H9 (cell line): ENCODE measurements at regions not wholly inside any gene's neighbourhood (a gene's known extent, or its start where the extent isn't known, plus 50 kb on each side); places are given as distances from the start of the nearest gene placed in this dataset.
A peak's percentile ranks its signal among the peaks of the same experiment; 100 is the strongest.

Source experiments
- DNase-seq: peaks from one replicate; pipeline ENCODE4 v3.0.0-alpha.2; 2017
- H2AFZ ChIP-seq: one replicate; pipeline ENCODE4 v1.6.1; 2013; ENCODE audit warnings: mild to moderate bottlenecking, low read length, control low read depth, moderate library complexity
- H2AK5ac ChIP-seq: 2 replicates; pipeline ENCODE4 v1.6.1; 2013; ENCODE audit warnings: low read length, control low read depth, mixed read lengths; ENCODE audit not compliant: insufficient read length
- H2BK120ac ChIP-seq: one replicate; pipeline ENCODE4 v1.6.1; 2013; ENCODE audit warnings: low read depth, mild to moderate bottlenecking, low read length, control low read depth, inconsistent platforms; ENCODE audit not compliant: poor library complexity, severe bottlenecking
- H2BK12ac ChIP-seq: 2 replicates; pipeline ENCODE4 v1.6.1; 2013; ENCODE audit warnings: low read length, control low read depth, mixed read lengths, low read depth; ENCODE audit not compliant: insufficient read length
- H2BK15ac ChIP-seq: 2 replicates; pipeline ENCODE4 v1.6.1; 2013; ENCODE audit warnings: low read depth, low read length, control low read depth
- H2BK20ac ChIP-seq: one replicate; pipeline ENCODE4 v1.6.1; 2013; ENCODE audit warnings: low read depth, mild to moderate bottlenecking, low read length, control low read depth, inconsistent platforms; ENCODE audit not compliant: poor library complexity, severe bottlenecking
- H2BK5ac ChIP-seq: 2 replicates; pipeline ENCODE4 v1.6.1; 2013; ENCODE audit warnings: low read length, control low read depth, mixed read lengths; ENCODE audit not compliant: insufficient read length
- H3K14ac ChIP-seq: 2 replicates; pipeline ENCODE4 v1.6.1; 2013; ENCODE audit warnings: low read length, control low read depth; ENCODE audit not compliant: insufficient read depth
- H3K18ac ChIP-seq: 2 replicates; pipeline ENCODE4 v1.6.1; 2013; ENCODE audit warnings: low read depth, mild to moderate bottlenecking, mixed read lengths, low read length, control low read depth; ENCODE audit not compliant: insufficient read length
- H3K23ac ChIP-seq: 2 replicates; pipeline ENCODE4 v1.6.1; 2013; ENCODE audit warnings: low read length, control low read depth, mixed read lengths, low read depth; ENCODE audit not compliant: insufficient read length
- H3K23me2 ChIP-seq: 2 replicates; pipeline ENCODE4 v1.6.1; 2013; ENCODE audit warnings: low read depth, mild to moderate bottlenecking, mixed read lengths, low read length, control low read depth; ENCODE audit not compliant: insufficient read length, poor library complexity, severe bottlenecking
- H3K27ac ChIP-seq: 2 replicates; pipeline ENCODE4 v1.5.1; 2013; ENCODE audit warnings: low read length, control low read depth, mixed read lengths, low read depth; ENCODE audit not compliant: insufficient read length
- H3K27me3 ChIP-seq: 2 replicates; pipeline ENCODE4 v1.6.1; 2013; ENCODE audit warnings: low read length, control low read depth, inconsistent platforms; ENCODE audit not compliant: insufficient read depth
- H3K4ac ChIP-seq: 2 replicates; pipeline ENCODE4 v1.6.1; 2013; ENCODE audit warnings: low read depth, mild to moderate bottlenecking, control low read depth, inconsistent platforms, low read length, moderate library complexity
- H3K4me1 ChIP-seq: 2 replicates; pipeline ENCODE4 v1.6.1; 2013; ENCODE audit warnings: low read length, control low read depth, inconsistent platforms; ENCODE audit not compliant: insufficient read depth
- H3K4me2 ChIP-seq: 2 replicates; pipeline ENCODE4 v1.6.1; 2013; ENCODE audit warnings: low read length, control low read depth, mixed read lengths; ENCODE audit not compliant: insufficient read length, insufficient read depth
- H3K56ac ChIP-seq: 2 replicates; pipeline ENCODE4 v1.6.1; 2013; ENCODE audit warnings: low read depth, mild to moderate bottlenecking, mixed read lengths, low read length, control low read depth; ENCODE audit not compliant: insufficient read length
- H3K79me1 ChIP-seq: 2 replicates; pipeline ENCODE4 v1.6.1; 2013; ENCODE audit warnings: low read depth, mild to moderate bottlenecking, moderate library complexity, low read length, control low read depth, inconsistent platforms; ENCODE audit not compliant: insufficient read depth, poor library complexity, severe bottlenecking
- H3K79me2 ChIP-seq: 2 replicates; pipeline ENCODE4 v1.6.1; 2013; ENCODE audit warnings: low read length, control low read depth, inconsistent platforms; ENCODE audit not compliant: insufficient read depth
- H3K9ac ChIP-seq: 2 replicates; pipeline ENCODE4 v1.6.1; 2013; ENCODE audit warnings: low read length, control low read depth, mixed read lengths; ENCODE audit not compliant: insufficient read length; ENCODE audit errors: extremely low read depth
- H3K9me3 ChIP-seq: one replicate; pipeline ENCODE4 v1.6.1; 2013; ENCODE audit warnings: low read depth, low read length, inconsistent platforms; ENCODE audit not compliant: control insufficient read depth
- H3T11ph ChIP-seq: one replicate; pipeline ENCODE4 v1.6.1; 2013; ENCODE audit warnings: mild to moderate bottlenecking, low read length, control low read depth, inconsistent platforms
- H4K20me1 ChIP-seq: one replicate; pipeline ENCODE4 v1.6.1; 2013; ENCODE audit not compliant: control insufficient read depth, insufficient read length, insufficient read depth
- H4K5ac ChIP-seq: 2 replicates; pipeline ENCODE4 v1.6.1; 2013; ENCODE audit warnings: low read depth, mild to moderate bottlenecking, mixed read lengths, low read length, control low read depth; ENCODE audit not compliant: insufficient read length
- H4K8ac ChIP-seq: replicated peaks from 2 replicates; pipeline ENCODE4 v1.6.1; 2013; ENCODE audit warnings: low read length, control low read depth, mixed read lengths, low read depth; ENCODE audit not compliant: insufficient read length
- H4K91ac ChIP-seq: 2 replicates; pipeline ENCODE4 v1.6.1; 2013; ENCODE audit warnings: low read depth, mild to moderate bottlenecking, moderate library complexity, mixed read lengths, low read length, control low read depth; ENCODE audit not compliant: insufficient read length
- H3K27ac Mint-ChIP-seq, 3 experiments: 2 replicates in 2 of 3; 3 replicates in 1 of 3; pipeline ENCODE4 v1.8.0; 2020 to 2021; ENCODE audit warnings: mixed read lengths in 3 of 3, mild to moderate bottlenecking in 1 of 3, moderate library complexity in 1 of 3
- H3K27me3 Mint-ChIP-seq: 2 replicates; pipeline ENCODE4 v1.8.0; 2021; ENCODE audit warnings: low read depth, mild to moderate bottlenecking, moderate library complexity, mixed read lengths
- H3K36me3 Mint-ChIP-seq, 3 experiments: 2 replicates in 2 of 3; 3 replicates in 1 of 3; pipeline ENCODE4 v1.8.0; 2020 to 2021; ENCODE audit warnings: low read depth in 3 of 3, mixed read lengths in 3 of 3; ENCODE audit not compliant: insufficient read depth in 1 of 3
- H3K4me1 Mint-ChIP-seq, 2 experiments: 2 replicates each; pipeline ENCODE4 v1.8.0; 2020; ENCODE audit warnings: mixed read lengths in 2 of 2
- H3K4me3 Mint-ChIP-seq, 2 experiments: 2 replicates in 1 of 2; 3 replicates in 1 of 2; pipeline ENCODE4 v1.8.0; 2020 to 2021; ENCODE audit warnings: mild to moderate bottlenecking in 2 of 2, mixed read lengths in 2 of 2, moderate library complexity in 1 of 2
- H3K9me3 Mint-ChIP-seq, 2 experiments: 2 replicates in 1 of 2; 3 replicates in 1 of 2; pipeline ENCODE4 v1.8.0; 2020; ENCODE audit warnings: mild to moderate bottlenecking in 2 of 2, mixed read lengths in 2 of 2, moderate library complexity in 1 of 2
- WGBS: extraction: QIAGEN DNeasy Blood & Tissue Kit; methylation state at CpG from one replicate; pipeline ENCODE4 v1.1.7; 2013; ENCODE audit warnings: missing lambda C conversion rate, low lambda C conversion rate, mixed read lengths; ENCODE audit not compliant: insufficient read length; ENCODE audit errors: extremely low coverage; 5-methylcytosine and 5-hydroxymethylcytosine counted together
- TF ChIP-seq, protein P1 (sequence below): fragments of 200-600 bp; sonication (generic); conservative IDR thresholded peaks from 3 replicates; pipeline ENCODE4 v1.8.0; 2021; ENCODE audit warnings: antibody characterized with exemption, mild to moderate bottlenecking

GRCh38 chr4:111650674-111651086 lies 494.6 kb upstream of the FAM241A start:
- no peak overlapping the region for H2BK12ac ChIP-seq
- no peak overlapping the region for H3K23ac ChIP-seq
- Mint-ChIP-seq H3K27ac (peak overlapping the region; percentile 82 to 90 (median 90)), H3K9me3 (no peaks in the 10 kb centered on the region), H3K4me3 (peak overlapping the region in 1 of 2 experiments; percentile 24; a peak in 2 of 5 replicates), H3K36me3 (no peaks in the 10 kb centered on the region; a peak in 1 of 7 replicates), H3K27me3 (no peaks in the 10 kb centered on the region), H3K4me1 (peaks cover 46 to 51% of the 10 kb centered on the region in 2 experiments)
- no peak overlapping the region for H2BK20ac ChIP-seq
- H3K18ac ChIP-seq, result no peak overlapping the region
- H2BK120ac ChIP-seq, result no peak overlapping the region
- no peak overlapping the region for H4K8ac ChIP-seq
- H3K79me2 ChIP-seq, result no peaks in the 10 kb centered on the region
- no peak overlapping the region for H3K4ac ChIP-seq
- no peak overlapping the region for H3K56ac ChIP-seq
- H3K4me2 ChIP-seq, result no peak overlapping the region
- H3K14ac ChIP-seq, result no peak overlapping the region
- no peaks in the 10 kb centered on the region for H4K20me1 ChIP-seq
- no peak for DNase-seq
- H3K23me2 ChIP-seq, result no peaks in the 10 kb centered on the region
- H3K27ac ChIP-seq, result no peak overlapping the region
- H2BK5ac ChIP-seq, result no peak overlapping the region
- no CpG with 5 or more reads among the region's 1 CpG for WGBS
- TF ChIP-seq, protein P1, sequence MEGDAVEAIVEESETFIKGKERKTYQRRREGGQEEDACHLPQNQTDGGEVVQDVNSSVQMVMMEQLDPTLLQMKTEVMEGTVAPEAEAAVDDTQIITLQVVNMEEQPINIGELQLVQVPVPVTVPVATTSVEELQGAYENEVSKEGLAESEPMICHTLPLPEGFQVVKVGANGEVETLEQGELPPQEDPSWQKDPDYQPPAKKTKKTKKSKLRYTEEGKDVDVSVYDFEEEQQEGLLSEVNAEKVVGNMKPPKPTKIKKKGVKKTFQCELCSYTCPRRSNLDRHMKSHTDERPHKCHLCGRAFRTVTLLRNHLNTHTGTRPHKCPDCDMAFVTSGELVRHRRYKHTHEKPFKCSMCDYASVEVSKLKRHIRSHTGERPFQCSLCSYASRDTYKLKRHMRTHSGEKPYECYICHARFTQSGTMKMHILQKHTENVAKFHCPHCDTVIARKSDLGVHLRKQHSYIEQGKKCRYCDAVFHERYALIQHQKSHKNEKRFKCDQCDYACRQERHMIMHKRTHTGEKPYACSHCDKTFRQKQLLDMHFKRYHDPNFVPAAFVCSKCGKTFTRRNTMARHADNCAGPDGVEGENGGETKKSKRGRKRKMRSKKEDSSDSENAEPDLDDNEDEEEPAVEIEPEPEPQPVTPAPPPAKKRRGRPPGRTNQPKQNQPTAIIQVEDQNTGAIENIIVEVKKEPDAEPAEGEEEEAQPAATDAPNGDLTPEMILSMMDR, result no peak
- no peak overlapping the region for H4K91ac ChIP-seq
- H3K27me3 ChIP-seq, result no peaks in the 10 kb centered on the region
- no peak overlapping the region for H3T11ph ChIP-seq
- no peak overlapping the region for H3K9ac ChIP-seq
- H4K5ac ChIP-seq, result no peak overlapping the region
- no peaks in the 10 kb centered on the region for H3K9me3 ChIP-seq
- H2AK5ac ChIP-seq, result no peak overlapping the region
- H3K4me1 ChIP-seq, result peaks cover 4% of the 10 kb centered on the region; the same call in 1 of the 2 replicates
- no peak overlapping the region for H2BK15ac ChIP-seq
- H2AFZ ChIP-seq, result no peak overlapping the region
- no peaks in the 10 kb centered on the region for H3K79me1 ChIP-seq
